Neural cell (in vitro differentiated cells): ENCODE measurements at regions not wholly inside any gene's neighbourhood (a gene's known extent, or its start where the extent isn't known, plus 50 kb on each side); places are given as distances from the start of the nearest gene placed in this dataset.

Experiments used
- H2AFZ ChIP-seq: fragments of 200-600, 300-800 bp; sonication (generic), shearing (Covaris generic); 2 replicates; pipeline ENCODE4 v1.6.0; 2014; ENCODE audit warnings: low read depth, mild to moderate bottlenecking, antibody characterized with exemption, low read length, moderate library complexity
- H3F3A ChIP-seq: fragments of 200-600 bp; shearing (Covaris generic); 2 replicates; pipeline ENCODE4 v1.6.1; 2016; ENCODE audit warnings: mild to moderate bottlenecking, moderate library complexity, mixed read lengths, antibody characterized with exemption, low read length; ENCODE audit not compliant: insufficient read depth, poor library complexity, severe bottlenecking
- H3K27ac ChIP-seq: fragments of 200-600, 300-800 bp; sonication (generic), shearing (Covaris generic); 2 replicates; pipeline ENCODE4 v1.5.1; 2014; ENCODE audit warnings: mild to moderate bottlenecking, low read length, moderate library complexity
- H3K27me3 ChIP-seq: fragments of 300-800, 200-600 bp; sonication (generic), shearing (Covaris generic); 2 replicates; pipeline ENCODE4 v1.6.0; 2014; ENCODE audit warnings: mild to moderate bottlenecking, low read depth, low read length, moderate library complexity; ENCODE audit not compliant: insufficient read depth
- H3K36me3 ChIP-seq: fragments of 300-800, 200-600 bp; sonication (generic), shearing (Covaris generic); 2 replicates; pipeline ENCODE4 v1.5.1; 2014; ENCODE audit warnings: mild to moderate bottlenecking, antibody characterized with exemption, low read length, moderate library complexity; ENCODE audit not compliant: insufficient read depth
- H3K4me2 ChIP-seq: fragments of 300-800, 200-600 bp; sonication (generic), shearing (Covaris generic); 2 replicates; pipeline ENCODE4 v1.6.0; 2014; ENCODE audit warnings: mild to moderate bottlenecking, low read length
- H3K4me3 ChIP-seq: fragments of 300-800, 200-600 bp; sonication (generic), shearing (Covaris generic); 2 replicates; pipeline ENCODE4 v1.5.1; 2014; ENCODE audit warnings: mild to moderate bottlenecking, low read length, moderate library complexity
- H3K79me2 ChIP-seq: fragments of 200-600 bp; shearing (Covaris generic); replicated peaks from 2 replicates; pipeline ENCODE4 v1.6.0; 2014; ENCODE audit warnings: mild to moderate bottlenecking, low read length, moderate library complexity; ENCODE audit not compliant: insufficient read depth
- H3K9ac ChIP-seq: fragments of 300-800, 200-600 bp; sonication (generic), shearing (Covaris generic); 2 replicates; pipeline ENCODE4 v1.6.1; 2016; ENCODE audit warnings: mild to moderate bottlenecking, low read length, mixed read lengths
- H3K9me2 ChIP-seq: fragments of 200-600 bp; shearing (Covaris generic); 2 replicates; pipeline ENCODE4 v1.6.1; 2016; ENCODE audit warnings: mild to moderate bottlenecking, low read length, mixed read lengths; ENCODE audit not compliant: insufficient read depth
- H3K9me3 ChIP-seq: fragments of 200-600, 300-800 bp; sonication (generic), shearing (Covaris generic); 2 replicates; pipeline ENCODE4 v1.6.1; 2016; ENCODE audit warnings: mild to moderate bottlenecking, mixed run types, low read length, moderate library complexity, mixed read lengths
- H4K20me1 ChIP-seq: fragments of 200-600 bp; shearing (Covaris generic); 2 replicates; pipeline ENCODE4 v1.6.1; 2016; ENCODE audit warnings: mild to moderate bottlenecking, mixed run types; ENCODE audit not compliant: insufficient read depth
- EP300 ChIP-seq: fragments of 450-650 bp; conservative IDR thresholded peaks from 2 replicates; pipeline ENCODE4 v1.6.1; 2014; ENCODE audit warnings: antibody characterized with exemption, mild to moderate bottlenecking, moderate library complexity; ENCODE audit not compliant: poor library complexity, severe bottlenecking
- EZH2 ChIP-seq: fragments of 200-600, 300-800 bp; shearing (Covaris generic), sonication (generic); IDR thresholded peaks from 2 replicates; pipeline ENCODE4 v1.6.1; 2014; ENCODE audit warnings: antibody characterized with exemption, low read length, borderline replicate concordance, mild to moderate bottlenecking; ENCODE audit not compliant: insufficient read depth, poor library complexity, severe bottlenecking
- MXI1 ChIP-seq: fragments of 450-650 bp; conservative IDR thresholded peaks from 2 replicates; pipeline ENCODE4 v1.6.1; 2014; ENCODE audit warnings: antibody characterized with exemption, mild to moderate bottlenecking; ENCODE audit not compliant: poor library complexity, severe bottlenecking
- POLR2AphosphoS5 ChIP-seq: IDR thresholded peaks from 2 replicates; pipeline ENCODE4 v1.6.1; 2012
- RAD21 ChIP-seq: fragments of 450-650 bp; conservative IDR thresholded peaks from 2 replicates; pipeline ENCODE4 v1.6.1; 2014; ENCODE audit warnings: antibody characterized with exemption, mild to moderate bottlenecking, moderate library complexity
- REST ChIP-seq: IDR thresholded peaks from 2 replicates; pipeline ENCODE4 v1.6.1; 2012; ENCODE audit warnings: borderline replicate concordance
- SMC3 ChIP-seq: fragments of 450-650 bp; conservative IDR thresholded peaks from 2 replicates; pipeline ENCODE4 v1.6.1; 2014; ENCODE audit warnings: antibody characterized with exemption, mild to moderate bottlenecking, moderate library complexity; ENCODE audit not compliant: poor library complexity
- TAF1 ChIP-seq: IDR thresholded peaks from 2 replicates; pipeline ENCODE4 v1.6.1; 2012; ENCODE audit warnings: low read depth
- TF ChIP-seq, protein P1 (sequence below): fragments of 450-650 bp; IDR thresholded peaks from 2 replicates; pipeline ENCODE4 v1.5.1; 2014; ENCODE audit warnings: antibody characterized with exemption, mild to moderate bottlenecking, moderate library complexity; ENCODE audit not compliant: poor library complexity, severe bottlenecking

DNA sequence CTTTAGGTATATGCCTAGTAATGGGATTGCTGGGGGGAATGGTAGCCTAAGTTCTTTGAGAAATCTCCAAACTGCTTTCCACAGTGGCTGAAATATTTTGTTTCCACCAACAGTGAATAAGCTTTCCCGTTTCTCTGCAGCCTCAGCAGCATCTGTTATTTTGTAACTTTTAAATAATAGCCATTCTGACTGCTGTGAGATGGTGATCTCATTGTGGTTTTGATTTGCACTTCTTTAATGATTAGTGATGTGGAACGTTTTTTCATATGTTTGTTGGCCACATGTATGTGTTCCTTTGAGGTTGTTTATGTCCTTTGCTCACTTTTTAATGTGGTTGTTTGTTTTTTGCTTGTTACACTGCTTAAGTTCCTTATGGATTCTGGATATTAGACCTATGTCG is 237.4 kb downstream of the CENPF start:
- Histone ChIP-seq H3F3A (no peaks in the 10 kb centered on the region), H2AFZ (no peak overlapping the region), H3K4me3 (no peak overlapping the region), H3K36me3 (no peaks in the 10 kb centered on the region), H3K79me2 (no peaks in the 10 kb centered on the region), H3K9me2 (no peaks in the 10 kb centered on the region), H3K4me2 (no peak overlapping the region), H3K9me3 (no peaks in the 10 kb centered on the region), H3K27me3 (no peaks in the 10 kb centered on the region), H3K9ac (no peak overlapping the region), H4K20me1 (no peaks in the 10 kb centered on the region), H3K27ac (no peak overlapping the region)
- no peak for TF ChIP-seq RAD21
- no peak for TF ChIP-seq REST

- Histone ChIP-seq H3K4me2 (no peak overlapping the region), H3K79me2 (no peaks in the 10 kb centered on the region), H3K9ac (no peak overlapping the region), H3K27ac (no peak overlapping the region), H3K4me3 (no peak overlapping the region), H3K9me3 (no peaks in the 10 kb centered on the region), H3K27me3 (no peaks in the 10 kb centered on the region), H2AFZ (no peak overlapping the region), H3K36me3 (no peaks in the 10 kb centered on the region), H3F3A (no peaks in the 10 kb centered on the region), H4K20me1 (no peaks in the 10 kb centered on the region), H3K9me2 (no peaks in the 10 kb centered on the region)
- TF ChIP-seq, protein P1, sequence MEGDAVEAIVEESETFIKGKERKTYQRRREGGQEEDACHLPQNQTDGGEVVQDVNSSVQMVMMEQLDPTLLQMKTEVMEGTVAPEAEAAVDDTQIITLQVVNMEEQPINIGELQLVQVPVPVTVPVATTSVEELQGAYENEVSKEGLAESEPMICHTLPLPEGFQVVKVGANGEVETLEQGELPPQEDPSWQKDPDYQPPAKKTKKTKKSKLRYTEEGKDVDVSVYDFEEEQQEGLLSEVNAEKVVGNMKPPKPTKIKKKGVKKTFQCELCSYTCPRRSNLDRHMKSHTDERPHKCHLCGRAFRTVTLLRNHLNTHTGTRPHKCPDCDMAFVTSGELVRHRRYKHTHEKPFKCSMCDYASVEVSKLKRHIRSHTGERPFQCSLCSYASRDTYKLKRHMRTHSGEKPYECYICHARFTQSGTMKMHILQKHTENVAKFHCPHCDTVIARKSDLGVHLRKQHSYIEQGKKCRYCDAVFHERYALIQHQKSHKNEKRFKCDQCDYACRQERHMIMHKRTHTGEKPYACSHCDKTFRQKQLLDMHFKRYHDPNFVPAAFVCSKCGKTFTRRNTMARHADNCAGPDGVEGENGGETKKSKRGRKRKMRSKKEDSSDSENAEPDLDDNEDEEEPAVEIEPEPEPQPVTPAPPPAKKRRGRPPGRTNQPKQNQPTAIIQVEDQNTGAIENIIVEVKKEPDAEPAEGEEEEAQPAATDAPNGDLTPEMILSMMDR = no peak
- TF ChIP-seq MXI1 (no peak), TAF1 (no peak), SMC3 (no peak), REST (no peak), POLR2AphosphoS5 (no peak), EP300 (no peak), RAD21 (no peak), EZH2 (no peak)
Measured at GRCh38 chr1:214842856-214843255, 239.7 kb upstream of the KCNK2 start.
